Fibroblast of skin of left quadriceps (primary cell): ENCODE measurements at regions not wholly inside any gene's neighbourhood (a gene's known extent, or its start where the extent isn't known, plus 50 kb on each side); places are given as distances from the start of the nearest gene placed in this dataset.

Experiments
- DNase-seq, 2 experiments: peaks; one replicate each; pipeline ENCODE4 v3.0.0-alpha.2; 2013; ENCODE audit warnings: low read depth in 2 of 2

DNA sequence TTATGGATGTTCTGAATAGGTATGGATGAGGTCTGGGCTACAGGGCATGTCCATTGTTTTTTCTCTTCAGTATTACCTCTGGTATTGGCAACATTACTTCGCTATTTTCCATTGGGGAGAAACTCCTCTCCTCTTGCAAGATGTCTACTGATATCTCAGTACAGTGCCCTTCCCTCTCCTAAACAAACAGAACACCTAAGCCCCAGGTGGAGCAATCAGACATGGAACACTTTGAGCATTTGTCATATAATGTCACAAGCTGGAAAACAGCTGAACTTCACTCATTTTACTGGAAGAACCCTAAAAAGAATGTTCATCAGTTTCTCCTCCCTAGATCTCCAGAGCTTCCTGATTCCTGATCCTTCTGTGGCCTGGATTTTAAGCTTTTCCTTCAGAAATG is 339.8 kb downstream of the FRK start:
- DNase-seq = no peak

DNA sequence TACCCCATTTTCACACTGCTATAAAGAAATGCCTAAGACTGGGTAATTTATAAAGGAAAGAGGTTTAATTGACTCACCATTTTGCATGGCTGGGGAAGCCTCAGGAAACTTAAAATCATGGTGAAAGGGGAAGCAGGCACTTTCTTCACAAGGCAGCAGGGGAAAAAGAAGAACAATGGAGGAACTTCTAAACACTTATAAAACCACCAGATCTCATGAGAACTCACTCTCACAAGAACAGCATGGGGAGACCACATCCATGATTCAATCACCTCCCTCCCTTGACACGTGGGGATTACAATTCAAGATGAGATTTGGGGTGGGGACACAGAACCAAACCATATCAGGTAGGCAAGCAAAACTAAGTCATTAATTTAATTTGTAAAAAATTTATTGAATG is 343.2 kb downstream of the FRK start:
- no peak for DNase-seq

DNA sequence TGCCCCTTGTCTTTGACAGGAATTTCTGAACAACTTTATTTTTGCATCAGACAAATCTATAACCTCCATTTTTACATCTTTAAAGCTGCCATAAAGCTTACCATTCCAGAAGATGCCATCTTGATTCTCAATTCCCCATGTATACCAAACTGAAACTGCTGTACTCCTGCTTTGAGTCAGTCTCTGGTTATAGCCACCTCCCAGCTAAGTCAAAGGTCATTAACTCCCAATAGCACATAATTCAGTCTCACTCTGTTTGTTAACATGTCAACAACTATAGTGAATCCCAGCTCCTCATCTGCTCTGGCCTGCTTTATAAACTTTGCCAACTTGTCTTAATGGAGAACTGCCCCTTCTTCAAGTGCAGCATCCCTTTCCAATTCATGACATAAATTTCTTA is 343.6 kb downstream of the FRK start:
- no peak for DNase-seq

DNA sequence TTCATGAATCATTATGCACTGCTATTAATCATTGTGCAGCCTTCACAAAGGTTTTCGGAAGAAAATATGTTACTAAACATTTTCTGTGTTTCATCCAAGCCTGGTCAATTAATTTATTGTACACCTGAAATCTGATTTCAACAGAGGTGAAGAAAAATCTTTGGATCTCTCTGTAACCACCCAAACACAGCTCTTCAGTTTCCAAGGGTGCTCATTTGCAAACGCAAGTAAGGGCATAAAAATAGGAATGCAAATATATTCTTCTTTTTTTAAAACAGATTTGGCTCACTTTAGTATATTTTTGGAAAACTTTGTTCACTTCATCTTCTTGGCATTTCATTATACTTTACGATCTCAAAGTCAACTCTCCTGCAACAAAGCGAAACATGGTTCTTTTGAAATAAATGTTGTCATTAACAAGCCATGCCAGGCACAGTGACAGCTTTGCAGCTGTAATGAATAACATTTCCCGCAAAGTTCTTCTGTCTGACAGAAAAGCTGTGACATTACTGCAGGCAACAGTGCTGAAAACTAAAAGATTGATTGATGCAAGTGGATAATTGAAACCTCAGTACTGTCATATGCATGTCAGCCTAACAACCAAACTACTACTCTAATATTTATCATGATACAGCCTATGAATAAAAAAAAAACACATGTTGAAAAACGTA is 348.3 kb downstream of the FRK start:
- DNase-seq = no peak

DNA sequence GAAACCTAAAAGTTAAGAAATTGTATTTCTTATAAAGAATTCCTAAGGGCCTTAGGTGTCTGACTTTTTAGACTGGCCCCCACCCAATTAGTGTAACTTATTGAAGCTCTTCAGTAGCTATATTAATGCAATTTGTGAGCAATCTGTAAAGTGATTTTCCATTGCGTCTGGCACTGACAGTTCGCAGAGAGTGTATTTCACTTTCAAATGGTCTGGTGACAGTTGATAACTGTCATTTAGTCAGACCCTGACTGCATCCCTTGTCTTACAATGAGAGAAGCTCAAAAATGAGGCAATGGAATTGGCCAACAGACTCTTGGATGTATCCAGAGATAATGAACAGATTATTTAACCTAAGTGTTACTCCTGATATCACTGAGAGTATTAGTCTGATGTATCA is 351.8 kb downstream of the FRK start:
- no peak for DNase-seq

DNA sequence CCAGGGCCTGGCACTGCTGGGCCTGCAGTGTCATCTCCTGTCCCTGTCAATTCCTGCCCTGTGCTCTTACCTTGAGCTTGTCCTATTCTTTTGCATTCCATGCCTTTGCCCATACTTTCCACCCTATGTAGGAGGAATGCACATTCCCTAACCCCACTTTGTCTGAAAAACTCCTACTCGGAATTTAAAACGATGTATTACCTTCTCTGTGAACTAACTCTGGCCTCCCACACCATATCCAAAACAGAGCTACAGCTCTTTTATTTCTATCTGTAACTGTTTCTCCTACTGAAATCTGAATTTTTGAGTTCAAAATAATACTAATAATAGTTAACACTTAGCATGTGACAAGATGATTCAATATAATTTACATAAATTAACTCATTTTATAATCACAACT is 353.7 kb downstream of the FRK start:
- DNase-seq = no peak

DNA sequence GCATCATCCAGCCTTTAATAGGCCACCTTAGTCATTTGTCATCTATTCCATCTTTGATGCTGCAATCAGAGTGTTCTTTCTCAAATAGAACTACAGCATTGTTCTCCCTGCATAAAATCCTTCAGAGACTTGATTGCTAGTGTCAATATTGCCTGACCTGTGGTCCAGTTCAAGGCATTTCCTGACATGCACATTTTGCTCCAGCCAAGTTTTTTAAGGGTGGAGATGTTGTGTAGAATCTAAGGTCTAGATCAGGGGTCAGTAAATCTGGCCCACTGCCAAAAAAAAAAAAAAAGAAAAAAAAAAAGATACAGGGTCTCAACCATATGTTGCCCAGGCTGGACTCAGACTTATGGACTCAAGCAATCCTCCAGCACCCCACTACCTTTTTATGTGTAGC is 354.4 kb downstream of the FRK start:
- no peak for DNase-seq

DNA sequence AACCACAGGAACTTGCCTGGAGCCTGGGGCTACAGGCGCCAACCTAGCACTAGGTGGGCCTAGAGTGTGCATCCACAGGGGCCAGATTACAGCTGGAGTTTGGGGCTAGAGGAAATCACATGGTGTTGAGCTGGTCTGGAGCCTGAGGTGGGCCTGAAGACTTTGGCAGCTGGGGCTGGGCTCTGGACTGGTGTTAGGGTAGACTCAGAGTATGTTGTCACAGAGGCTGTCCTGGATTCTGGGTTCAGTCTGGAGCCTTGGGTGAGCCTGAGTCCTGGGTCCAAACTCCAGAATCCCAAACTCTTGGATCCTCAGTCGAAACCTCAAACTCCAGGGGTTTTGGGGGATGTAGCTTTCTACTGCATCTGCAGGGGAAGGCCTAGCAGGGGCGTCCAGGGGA is 356.7 kb downstream of the FRK start:
- DNase-seq = no peak

DNA sequence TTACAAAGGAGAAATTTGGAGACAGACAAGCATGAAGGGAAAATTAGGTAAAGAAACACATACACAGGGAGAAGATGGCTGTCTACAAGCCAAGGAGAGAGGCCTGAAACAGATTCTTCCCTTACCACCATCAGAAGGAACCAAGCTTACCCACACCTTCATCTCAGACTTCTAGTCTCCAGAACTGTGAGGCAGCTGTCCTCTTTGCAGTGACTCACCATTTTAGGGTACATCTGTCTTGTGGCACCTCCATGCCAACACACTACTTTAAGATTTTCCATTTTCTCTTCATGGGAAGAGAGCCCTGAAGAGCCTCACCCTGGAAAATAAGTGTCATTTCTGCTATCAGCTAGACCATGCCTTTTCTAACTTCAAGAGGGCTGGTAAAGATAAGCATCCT is 369.3 kb downstream of the FRK start:
- no peak for DNase-seq

DNA sequence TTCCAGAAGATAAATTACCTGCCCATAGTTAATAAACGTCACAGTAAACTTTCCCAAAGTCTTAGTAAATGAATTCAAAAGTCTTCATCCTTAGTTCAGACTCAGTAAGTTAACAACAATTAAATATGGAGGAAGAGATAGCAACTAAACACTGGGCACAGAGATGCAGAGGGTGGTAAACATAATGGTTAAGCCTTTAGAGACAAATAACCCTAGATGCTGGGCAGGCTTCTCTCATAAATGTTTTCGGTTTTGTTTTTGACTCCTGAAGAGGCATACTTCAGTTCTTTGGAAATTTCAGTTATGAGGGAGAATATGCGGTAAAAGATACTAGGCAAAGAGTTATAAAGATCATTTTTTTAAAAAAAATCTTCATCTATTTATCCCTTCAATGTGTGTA is 369.8 kb downstream of the FRK start:
- DNase-seq = no peak

DNA sequence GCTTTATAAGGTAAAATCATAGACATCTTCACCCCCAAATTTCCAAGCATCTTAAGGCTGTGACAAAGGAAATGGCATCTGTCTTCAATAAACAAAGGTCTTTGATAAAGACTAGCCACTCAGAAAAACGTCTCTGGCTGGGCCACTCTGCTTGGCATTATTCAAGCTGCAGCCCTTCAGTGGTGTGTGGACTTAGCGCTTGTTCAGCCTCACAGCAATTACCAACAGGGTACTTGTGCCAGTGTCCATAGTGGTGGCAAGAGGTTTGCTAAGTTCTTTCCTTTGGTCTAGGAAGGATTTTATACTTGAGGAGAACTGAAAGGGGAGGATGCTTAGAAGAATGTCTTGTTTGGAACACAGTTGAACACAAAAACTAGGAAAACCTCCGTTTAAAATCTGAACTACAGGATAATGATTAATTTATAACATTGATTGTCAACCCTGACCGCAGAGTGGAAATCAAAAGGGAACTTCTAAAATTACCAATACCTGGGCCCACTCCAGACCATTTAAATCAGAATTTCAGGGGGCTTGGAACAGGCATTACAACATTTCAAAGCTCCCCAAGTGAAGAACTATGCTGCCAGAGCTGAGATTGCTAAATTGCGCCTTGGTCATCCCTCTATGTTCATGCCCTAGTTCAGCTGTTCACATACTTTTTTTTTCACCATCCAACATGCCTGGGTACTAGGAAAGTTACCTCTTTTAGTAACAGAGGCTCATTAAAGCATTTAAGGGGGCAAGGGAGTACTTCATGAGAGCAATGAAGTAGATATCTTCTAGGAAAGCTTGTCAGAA is 378.5 kb downstream of the FRK start:
- no peak for DNase-seq

DNA sequence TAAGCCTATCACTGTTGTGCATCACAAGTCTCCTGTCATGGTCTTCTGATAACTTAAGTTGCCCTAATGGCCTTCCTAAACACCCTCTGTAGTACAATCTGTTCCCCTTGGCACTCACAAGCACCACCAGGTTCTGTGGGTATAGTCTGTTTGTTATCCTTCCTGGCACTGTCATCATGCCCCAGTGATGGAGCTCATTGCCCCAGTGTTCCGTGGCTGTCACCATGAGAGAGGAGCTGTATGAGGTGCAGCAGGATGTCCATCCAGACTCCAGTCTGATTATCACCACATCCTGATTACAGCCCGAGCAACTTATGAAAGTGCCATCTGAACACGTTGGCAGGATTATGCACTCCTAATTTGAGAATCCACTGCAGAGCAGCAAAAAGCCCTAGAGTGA is 380.1 kb downstream of the FRK start:
- no peak for DNase-seq

DNA sequence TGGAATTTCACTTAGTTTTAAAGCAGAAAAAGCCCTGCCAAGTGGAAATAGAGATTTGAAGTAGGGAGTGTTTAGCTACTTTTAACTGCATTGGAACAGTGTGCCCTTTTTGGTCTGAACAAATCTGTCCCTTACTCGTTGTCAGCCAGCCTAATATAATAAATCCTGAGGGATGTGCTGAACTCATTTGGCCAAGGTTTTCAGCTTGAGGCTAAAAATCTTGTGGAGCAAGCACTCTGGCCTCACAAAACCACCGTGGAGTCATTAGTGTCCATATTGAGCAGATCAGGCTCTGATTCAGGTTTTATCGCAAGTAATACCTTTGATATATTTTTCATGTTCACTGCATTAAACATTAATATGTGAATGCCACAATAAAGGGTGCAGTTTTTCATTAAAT is 383.5 kb downstream of the FRK start:
- DNase-seq = no peak

DNA sequence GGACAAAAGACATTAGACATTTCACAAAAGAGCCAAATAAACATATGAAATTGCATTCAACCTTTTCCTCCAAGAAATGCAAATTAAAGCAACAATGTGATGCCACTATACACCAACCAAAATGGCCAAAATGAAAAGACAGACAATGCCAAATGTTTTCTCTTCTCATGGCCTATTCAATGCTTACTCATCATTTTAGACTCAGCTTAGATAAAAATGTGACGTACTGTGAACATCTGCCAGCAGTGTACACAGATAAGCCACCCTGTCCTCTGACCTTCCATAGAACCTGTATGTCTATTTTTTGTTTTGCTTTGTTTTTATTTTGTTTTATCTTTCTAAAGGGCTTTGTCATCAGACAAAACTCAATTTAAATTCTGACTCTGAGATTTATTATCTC is 385.2 kb downstream of the FRK start:
- DNase-seq = no peak

DNA sequence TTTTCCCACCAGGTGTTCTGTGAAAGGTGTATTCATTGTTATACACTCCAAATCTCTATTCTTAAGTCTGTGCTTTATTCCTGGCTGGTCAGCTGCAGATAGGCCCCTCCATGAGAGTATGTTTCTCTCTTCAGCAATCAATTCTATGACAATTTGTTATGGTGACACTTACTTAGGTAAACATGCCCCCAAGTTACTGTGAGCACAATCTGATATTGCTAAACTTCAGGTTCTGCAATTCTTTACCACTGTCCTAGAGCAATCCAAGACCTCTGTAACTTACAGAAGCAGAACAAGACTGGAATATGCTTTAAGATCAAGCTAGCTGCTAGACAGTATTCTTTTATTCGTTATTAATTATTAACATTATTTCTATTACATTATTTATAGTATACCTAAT is 391.9 kb downstream of the FRK start:
- no peak for DNase-seq

DNA sequence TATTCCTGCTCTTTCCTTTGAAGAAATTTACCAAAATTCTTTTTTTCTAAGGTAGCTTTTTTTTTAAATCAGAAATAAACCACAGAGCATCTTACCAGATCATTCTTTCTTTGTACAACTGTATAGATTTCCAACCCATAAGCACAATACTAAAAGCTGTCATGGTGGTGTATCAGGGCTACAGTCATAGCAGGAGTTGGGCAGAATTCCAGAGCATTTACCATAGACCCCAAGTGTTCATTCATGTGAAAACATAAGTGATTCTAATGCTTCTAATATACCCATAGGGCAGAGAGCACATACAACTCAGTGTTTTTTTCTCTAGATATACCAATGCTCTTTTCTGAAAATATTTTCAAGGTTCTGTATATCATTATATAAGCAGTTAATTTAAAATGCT is 392.5 kb downstream of the FRK start:
- DNase-seq = no peak

DNA sequence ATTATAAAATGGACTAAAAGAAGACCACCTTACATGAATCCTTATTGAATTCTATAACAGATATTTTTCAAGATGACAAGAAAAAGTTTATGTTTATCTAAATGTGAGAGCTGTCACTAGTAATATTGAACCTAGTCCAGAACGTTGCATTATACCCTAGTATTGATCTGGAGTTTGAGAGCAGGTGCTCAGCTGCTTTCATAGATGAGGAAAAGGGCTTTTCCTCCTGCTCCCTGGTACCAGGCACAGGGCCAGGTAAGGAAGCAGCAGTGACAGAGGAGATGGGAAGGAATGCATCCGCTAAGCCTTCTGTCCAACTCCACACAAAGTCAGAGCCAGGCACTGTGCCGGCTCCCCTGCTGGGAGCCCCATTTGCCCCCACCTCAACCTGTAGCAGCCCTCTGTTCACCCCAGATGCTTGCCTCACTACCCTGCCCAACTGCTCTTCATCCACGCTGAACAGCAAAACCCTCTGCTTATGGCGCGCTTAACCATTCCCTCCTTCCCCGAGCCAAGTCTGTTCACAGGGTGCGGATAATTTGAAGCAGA is 393.1 kb downstream of the FRK start:
- no peak for DNase-seq

DNA sequence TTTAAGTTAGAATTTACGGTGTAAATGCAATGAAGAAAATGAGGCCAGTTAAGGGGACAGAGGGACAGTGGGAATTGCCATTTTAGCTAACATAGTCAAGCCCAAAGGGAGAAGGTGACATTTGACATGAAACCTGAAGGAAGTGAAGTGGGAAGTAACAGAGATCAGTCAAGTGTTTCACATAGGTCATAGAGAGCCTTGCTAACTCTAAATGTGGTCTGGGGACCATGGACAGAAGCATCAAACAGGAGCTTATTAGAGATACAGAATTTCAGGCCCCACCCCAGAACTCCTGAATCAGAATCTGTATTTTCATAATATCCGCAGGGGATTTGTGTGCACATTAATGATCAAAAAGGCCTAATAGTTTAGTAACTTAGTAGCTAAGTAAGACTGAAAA is 393.7 kb downstream of the FRK start:
- no peak for DNase-seq

DNA sequence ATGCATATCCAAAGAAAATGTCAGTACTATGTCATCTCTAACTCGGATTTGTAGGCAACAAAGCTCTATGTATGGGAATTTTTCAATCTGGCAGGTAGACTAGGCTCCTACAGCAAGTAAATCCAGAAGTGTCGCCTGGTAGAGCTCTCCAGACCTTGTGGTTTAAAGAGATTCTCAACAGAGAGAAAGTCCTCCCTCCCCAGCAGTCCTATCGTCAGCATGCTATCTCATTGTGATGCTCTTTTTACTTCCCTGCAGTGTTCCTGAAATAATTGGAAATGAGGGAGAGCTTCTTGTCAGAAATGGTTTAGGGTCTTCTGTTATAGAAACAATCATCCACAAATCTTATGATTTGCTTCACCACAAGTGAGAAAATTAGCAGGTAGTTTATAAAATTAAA is 395.4 kb downstream of the FRK start:
- DNase-seq = no peak

DNA sequence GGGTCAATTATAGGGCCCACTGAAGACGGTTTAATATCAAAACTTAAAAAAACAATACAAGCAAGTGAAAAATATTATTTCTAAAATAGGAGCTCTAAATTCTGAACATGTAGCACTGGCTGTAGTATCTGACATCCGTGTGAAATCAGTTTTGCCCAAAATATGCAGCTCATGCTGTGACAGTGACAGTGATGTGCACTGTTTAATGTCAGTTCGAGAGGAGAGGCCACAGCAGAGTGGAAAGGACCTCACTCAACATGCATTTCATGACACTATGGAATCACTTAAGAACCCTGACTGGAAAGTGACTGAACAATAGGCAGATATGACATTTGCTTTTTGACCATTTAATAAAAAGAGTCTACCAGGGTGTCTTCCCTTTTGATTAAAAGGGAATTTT is 397.0 kb downstream of the FRK start:
- DNase-seq = no peak

DNA sequence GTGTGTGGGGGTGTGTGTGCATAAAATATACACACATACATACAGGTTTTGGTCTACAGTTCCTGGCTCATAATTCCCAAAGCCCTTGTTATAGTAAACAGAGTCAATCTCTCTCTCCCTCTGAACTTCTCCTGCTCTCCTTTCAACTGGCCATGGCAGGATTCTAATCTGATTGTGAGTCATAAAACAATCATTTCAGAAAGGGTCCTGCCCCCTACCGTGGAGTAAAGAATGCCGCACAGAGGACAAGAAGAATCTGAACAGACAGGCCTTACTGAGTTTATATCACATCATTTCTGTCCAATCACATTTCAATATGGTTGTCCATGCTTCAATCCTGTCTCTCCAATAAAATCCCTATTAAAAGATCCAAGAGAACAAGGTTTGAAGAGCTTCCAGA is 416.9 kb downstream of the FRK start:
- peak; percentile 20 to 39 for DNase-seq

DNA sequence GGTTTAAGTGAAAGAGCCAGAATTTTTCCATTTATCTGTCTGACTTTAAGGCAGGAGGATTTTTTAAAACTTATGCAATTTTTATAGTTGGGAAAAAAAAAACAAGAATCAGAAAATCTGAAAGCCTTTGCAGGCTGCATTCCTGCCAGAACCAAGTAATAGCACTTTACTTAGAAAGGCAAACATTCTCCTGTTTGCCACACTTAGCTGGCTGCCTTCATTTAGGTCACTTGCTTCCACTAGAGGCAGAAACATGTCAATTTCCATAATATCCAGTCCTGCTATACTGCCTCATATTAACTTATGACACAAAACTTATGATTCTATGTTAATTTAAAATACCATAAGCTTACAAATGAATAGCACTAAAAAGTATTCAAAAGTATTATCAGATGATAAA is 425.8 kb downstream of the FRK start:
- no peak for DNase-seq

DNA sequence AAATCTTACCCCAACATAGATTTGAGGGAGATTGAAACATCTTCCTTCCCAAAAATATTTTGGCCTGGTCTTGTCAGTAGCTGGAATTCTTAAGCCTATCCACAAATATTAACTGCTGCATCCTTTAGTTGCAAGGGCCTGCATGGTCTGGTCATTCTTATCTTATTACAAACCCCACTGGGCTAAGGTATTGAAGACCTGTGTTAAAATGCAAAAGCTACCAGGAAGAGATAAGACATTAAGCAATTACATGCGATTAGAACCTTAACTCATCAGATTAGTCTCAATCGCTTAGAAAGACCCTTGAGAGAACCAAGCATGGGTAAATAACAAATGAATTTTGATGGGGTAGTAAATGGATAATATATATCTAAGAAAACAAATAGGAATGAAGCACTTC is 426.6 kb downstream of the FRK start:
- DNase-seq = no peak

DNA sequence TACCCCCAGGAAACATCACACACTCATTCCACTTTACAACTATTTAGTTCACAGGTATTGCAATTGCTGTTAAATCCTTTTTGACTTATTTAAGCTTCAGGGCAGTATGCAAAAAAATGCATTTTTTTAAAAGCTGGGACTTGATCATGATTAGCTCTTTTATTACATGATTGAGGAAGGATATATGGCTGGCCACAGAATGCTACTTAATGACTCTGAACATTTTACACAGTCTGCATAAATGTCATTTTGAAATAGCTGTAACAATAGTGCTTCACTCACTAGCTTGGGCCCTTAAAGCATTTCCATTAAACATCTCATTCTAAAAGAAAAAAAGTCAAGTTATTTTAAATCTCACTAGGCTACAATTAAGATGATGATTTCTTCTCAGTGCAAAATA is 429.7 kb downstream of the FRK start:
- DNase-seq = no peak
